BE2C (cell line): ENCODE measurements at regions not wholly inside any gene's neighbourhood (a gene's known extent, or its start where the extent isn't known, plus 50 kb on each side); places are given as distances from the start of the nearest gene placed in this dataset.

Experiments used
- DNase-seq: peaks from one replicate; pipeline ENCODE4 v3.0.0-alpha.2; 2020
- H3K27me3 ChIP-seq: fragments of 250-450 bp; sonication (Bioruptor Pico); 2 replicates; pipeline ENCODE4 v1.5.1; 2020; ENCODE audit warnings: mild to moderate bottlenecking
- H3K36me3 ChIP-seq: fragments of 250-450 bp; sonication (Bioruptor Pico); 2 replicates; pipeline ENCODE4 v1.5.1; 2020; ENCODE audit warnings: mild to moderate bottlenecking
- H3K4me1 ChIP-seq: fragments of 250-450 bp; sonication (Bioruptor Pico); 2 replicates; pipeline ENCODE4 v1.5.1; 2020
- H3K4me3 ChIP-seq: 2 replicates; pipeline ENCODE4 v1.5.1; 2011; ENCODE audit warnings: low read depth, low read length
- H3K9me3 ChIP-seq: fragments of 250-450 bp; sonication (Bioruptor Pico); 2 replicates; pipeline ENCODE4 v1.5.1; 2020
- CTCF ChIP-seq: IDR thresholded peaks from 2 replicates; pipeline ENCODE4 v1.5.1; 2012; ENCODE audit warnings: mild to moderate bottlenecking, low read depth, low read length

- DNase-seq = no peak
Observed at GRCh38 chr7:109842386-109842785, 1248.5 kb upstream of the LRRN3 start.

GRCh38 chr7:109844362-109844761 lies 1246.6 kb upstream of the LRRN3 start:
- Histone ChIP-seq H3K4me1 (peaks cover 4% of the 10 kb centered on the region), H3K27me3 (no peaks in the 10 kb centered on the region), H3K36me3 (no peaks in the 10 kb centered on the region), H3K9me3 (no peaks in the 10 kb centered on the region; the same call in 1 of the 2 replicates), H3K4me3 (no peak overlapping the region)
- peak; percentile 36 for DNase-seq
- TF ChIP-seq CTCF = peak; percentile 75

More at GRCh38 chr7:109842386-109842785, 1248.5 kb upstream of the LRRN3 start:
- TF ChIP-seq CTCF = no peak
- H3K36me3 ChIP-seq = no peaks in the 10 kb centered on the region
- H3K4me3 ChIP-seq = no peak overlapping the region
- no peaks in the 10 kb centered on the region for H3K27me3 ChIP-seq
- peaks cover 4% of the 10 kb centered on the region for H3K4me1 ChIP-seq
- H3K9me3 ChIP-seq = no peaks in the 10 kb centered on the region; the same call in 1 of the 2 replicates

- Histone ChIP-seq H3K27me3 (no peaks in the 10 kb centered on the region), H3K4me3 (no peak overlapping the region), H3K36me3 (no peaks in the 10 kb centered on the region), H3K9me3 (no peaks in the 10 kb centered on the region), H3K4me1 (no peaks in the 10 kb centered on the region)
- DNase-seq = no peak
- TF ChIP-seq CTCF = no peak
Observed at GRCh38 chr7:109864230-109864629, 1226.7 kb upstream of the LRRN3 start.

- Histone ChIP-seq H3K4me3 (no peak overlapping the region), H3K9me3 (no peaks in the 10 kb centered on the region), H3K27me3 (no peaks in the 10 kb centered on the region), H3K4me1 (no peaks in the 10 kb centered on the region), H3K36me3 (no peaks in the 10 kb centered on the region)
- DNase-seq = no peak
- TF ChIP-seq CTCF = 0 out of 2 replicates have a peak, but pooled peaks have one; percentile 13
Observed at GRCh38 chr7:109868215-109868860, 1222.6 kb upstream of the LRRN3 start.

GRCh38 chr7:109873296-109873695 lies 1217.6 kb upstream of the LRRN3 start:
- Histone ChIP-seq H3K4me3 (no peak overlapping the region), H3K4me1 (no peaks in the 10 kb centered on the region), H3K9me3 (no peaks in the 10 kb centered on the region), H3K36me3 (no peaks in the 10 kb centered on the region), H3K27me3 (no peaks in the 10 kb centered on the region)
- no peak for TF ChIP-seq CTCF
- DNase-seq = no peak

GRCh38 chr7:109879287-109879828 lies 1211.6 kb upstream of the LRRN3 start:
- no peak for DNase-seq
- no peaks in the 10 kb centered on the region for H3K27me3 ChIP-seq
- no peaks in the 10 kb centered on the region for H3K36me3 ChIP-seq
- no peak overlapping the region for H3K4me3 ChIP-seq
- H3K9me3 ChIP-seq = no peaks in the 10 kb centered on the region
- no peaks in the 10 kb centered on the region for H3K4me1 ChIP-seq
- no peak for TF ChIP-seq CTCF
